Prostate gland (tissue), 2 donors: ENCODE measurements at regions not wholly inside any gene's neighbourhood (a gene's known extent, or its start where the extent isn't known, plus 50 kb on each side); places are given as distances from the start of the nearest gene placed in this dataset.

ENCODE experiments used
- DNase-seq: peaks from one replicate; pipeline ENCODE4 v3.0.0-alpha.2; 2019; ENCODE audit warnings: low spot score
- H3K27ac ChIP-seq, 2 donors: fragments of 200-600 bp; sonication (generic); 2 replicates each; pipeline ENCODE4 v1.5.1; 2017 to 2019
- H3K27me3 ChIP-seq: fragments of 200-600 bp; sonication (generic); replicated peaks from 2 replicates; pipeline ENCODE4 v1.5.1; 2019; ENCODE audit not compliant: insufficient read depth
- H3K36me3 ChIP-seq, 2 donors: fragments of 200-600 bp; sonication (generic); 1 replicate in 1 of 2; 2 replicates in 1 of 2; pipeline versions ENCODE4 v1.5.1 to v1.8.1; 2017 to 2019
- H3K4me1 ChIP-seq: fragments of 200-600 bp; sonication (generic); replicated peaks from 2 replicates; pipeline ENCODE4 v1.5.1; 2019
- H3K4me3 ChIP-seq, 2 donors: fragments of 200-600 bp; sonication (generic); 2 replicates each; pipeline ENCODE4 v1.5.1; 2017 to 2019
- H3K9me3 ChIP-seq: fragments of 200-600 bp; sonication (generic); 2 replicates; pipeline ENCODE4 v1.5.1; 2017
- CTCF ChIP-seq, 4 experiments: fragments of 200-600 bp in 2 of 4; fragments of 450-650 bp in 2 of 4; sonication (generic) in 2 of 4; IDR thresholded peaks; 1 replicate in 3 of 4; 2 replicates in 1 of 4; pipeline ENCODE4 v1.5.1; 2016 to 2019; ENCODE audit warnings: antibody characterized with exemption in 4 of 4, mild to moderate bottlenecking in 2 of 4, moderate library complexity in 2 of 4
- POLR2A ChIP-seq: fragments of 450-650 bp; IDR thresholded peaks from one replicate; pipeline ENCODE4 v1.6.1; 2016; ENCODE audit warnings: antibody characterized with exemption, mild to moderate bottlenecking
- POLR2AphosphoS5 ChIP-seq: sonication (generic); formaldehyde crosslinking; IDR thresholded peaks from one replicate; pipeline ENCODE4 v1.6.1; 2017; ENCODE audit warnings: antibody characterized with exemption
- WGBS: methylation state at CpG from one replicate; pipeline ENCODE4 v1.1.5; 2018; 5-methylcytosine and 5-hydroxymethylcytosine counted together
- intact Hi-C: fragments of 100-400 bp; cut with DNase I; formaldehyde crosslinking; loops from one replicate; pipeline ENCODE4 v1.14.2; 2022

- TF ChIP-seq CTCF (IDR thresholded peaks at IDR 0.05) (no peak), POLR2AphosphoS5 (no peak), POLR2A (no peak)
- no peak for DNase-seq
- intact Hi-C loops = no loop called here
- Histone ChIP-seq H3K4me1 (no peaks in the 10 kb centered on the region), H3K4me3 (no peak overlapping the region), H3K27ac (no peak overlapping the region), H3K27me3 (no peaks in the 10 kb centered on the region), H3K9me3 (no peaks in the 10 kb centered on the region), H3K36me3 (no peaks in the 10 kb centered on the region)
- 60% methylated on average over 1 of the region's 1 CpG for WGBS
Measured at GRCh38 chr4:167713756-167714155, 378.6 kb upstream of the ANXA10 start.

- intact Hi-C loops = no loop called here
Measured at GRCh38 chr4:167715176-167715575, 377.2 kb upstream of the ANXA10 start.

GRCh38 chr4:167717495-167717894 is 374.8 kb upstream of the ANXA10 start:
- no peak for DNase-seq
- no peak overlapping the region for H3K27ac ChIP-seq
- no peaks in the 10 kb centered on the region for H3K36me3 ChIP-seq
- H3K4me3 ChIP-seq = no peak overlapping the region
- H3K9me3 ChIP-seq = no peaks in the 10 kb centered on the region
- WGBS = 96% methylated on average over 2 of the region's 2 CpGs
- no peak for TF ChIP-seq CTCF (IDR thresholded peaks at IDR 0.05)
- TF ChIP-seq POLR2AphosphoS5 = no peak
- no peak for TF ChIP-seq POLR2A
- intact Hi-C loops = no loop called here
- H3K27me3 ChIP-seq = no peaks in the 10 kb centered on the region
- H3K4me1 ChIP-seq = no peaks in the 10 kb centered on the region

More at GRCh38 chr4:167715176-167715575, 377.2 kb upstream of the ANXA10 start:
- TF ChIP-seq CTCF (IDR thresholded peaks at IDR 0.05) (no peak), POLR2A (no peak), POLR2AphosphoS5 (no peak)
- no peak overlapping the region for H3K4me3 ChIP-seq
- no peaks in the 10 kb centered on the region for H3K27me3 ChIP-seq
- no peaks in the 10 kb centered on the region for H3K4me1 ChIP-seq
- H3K9me3 ChIP-seq = no peaks in the 10 kb centered on the region
- H3K36me3 ChIP-seq = no peaks in the 10 kb centered on the region
- WGBS = 58% methylated on average over 1 of the region's 1 CpG
- H3K27ac ChIP-seq = no peak overlapping the region
- DNase-seq = no peak

GRCh38 chr4:167721617-167722486 is 370.5 kb upstream of the ANXA10 start:
- no peak overlapping the region for H3K27ac ChIP-seq
- intact Hi-C loops = no loop called here
- DNase-seq = no peak
- no peaks in the 10 kb centered on the region for H3K9me3 ChIP-seq
- no peaks in the 10 kb centered on the region for H3K36me3 ChIP-seq
- no peak overlapping the region for H3K4me3 ChIP-seq
- no peak for TF ChIP-seq CTCF (IDR thresholded peaks at IDR 0.05)
- TF ChIP-seq POLR2A = no peak
- no peak for TF ChIP-seq POLR2AphosphoS5
- WGBS = 46% methylated on average over 4 of the region's 4 CpGs
- H3K4me1 ChIP-seq = no peaks in the 10 kb centered on the region
- no peaks in the 10 kb centered on the region for H3K27me3 ChIP-seq

- no peak for TF ChIP-seq POLR2AphosphoS5
- no peak for TF ChIP-seq CTCF (IDR thresholded peaks at IDR 0.05)
- TF ChIP-seq POLR2A = no peak
- Histone ChIP-seq H3K9me3 (no peaks in the 10 kb centered on the region), H3K36me3 (no peaks in the 10 kb centered on the region), H3K4me1 (no peaks in the 10 kb centered on the region), H3K27ac (no peak overlapping the region), H3K4me3 (no peak overlapping the region), H3K27me3 (no peaks in the 10 kb centered on the region)
- DNase-seq = no peak
- intact Hi-C loops = no loop called here
- WGBS = 73% methylated on average over 6 of the region's 6 CpGs
Measured at GRCh38 chr4:167722487-167722808, 369.9 kb upstream of the ANXA10 start.
